Loucy (cell line): ENCODE measurements at regions not wholly inside any gene's neighbourhood (a gene's known extent, or its start where the extent isn't known, plus 50 kb on each side); places are given as distances from the start of the nearest gene placed in this dataset.

ENCODE experiments used
- H2AFZ ChIP-seq: fragments of 200-600 bp; sonication (generic); 2 replicates; pipeline ENCODE4 v1.6.0; 2016; ENCODE audit warnings: antibody characterized with exemption, mild to moderate bottlenecking, low read length, moderate library complexity
- H3F3A ChIP-seq: fragments of 200-600 bp; 2 replicates; pipeline ENCODE4 v1.6.0; 2016; ENCODE audit warnings: antibody characterized with exemption, low read depth, mild to moderate bottlenecking
- H3K27me3 ChIP-seq: fragments of 200-600 bp; sonication (generic); 2 replicates; pipeline ENCODE4 v1.6.1; 2014; ENCODE audit warnings: low read length, mild to moderate bottlenecking; ENCODE audit not compliant: insufficient read depth, poor library complexity, severe bottlenecking
- H3K36me3 ChIP-seq: fragments of 200-600 bp; sonication (generic); 2 replicates; pipeline ENCODE4 v1.6.1; 2016; ENCODE audit warnings: low read length; ENCODE audit not compliant: insufficient read depth
- H3K4me1 ChIP-seq: fragments of 200-600 bp; sonication (generic); 2 replicates; pipeline ENCODE4 v1.5.1; 2014; ENCODE audit warnings: low read length, mild to moderate bottlenecking; ENCODE audit not compliant: insufficient read depth, poor library complexity, severe bottlenecking
- H3K4me2 ChIP-seq: fragments of 200-600 bp; sonication (generic); 2 replicates; pipeline ENCODE4 v1.6.0; 2014; ENCODE audit warnings: antibody characterized with exemption, low read length, low read depth, mild to moderate bottlenecking; ENCODE audit not compliant: poor library complexity, severe bottlenecking
- H3K4me3 ChIP-seq: fragments of 200-600 bp; sonication (generic); 2 replicates; pipeline ENCODE4 v1.5.1; 2014; ENCODE audit warnings: low read length, mild to moderate bottlenecking, mixed read lengths; ENCODE audit not compliant: poor library complexity, severe bottlenecking
- H3K79me2 ChIP-seq: fragments of 200-600 bp; sonication (generic); 2 replicates; pipeline ENCODE4 v1.6.1; 2014; ENCODE audit warnings: low read length; ENCODE audit not compliant: insufficient read depth
- H3K9ac ChIP-seq: fragments of 200-600 bp; sonication (generic); 2 replicates; pipeline ENCODE4 v1.6.0; 2014; ENCODE audit warnings: mild to moderate bottlenecking, low read depth, low read length, moderate library complexity; ENCODE audit not compliant: poor library complexity, severe bottlenecking
- H3K9me2 ChIP-seq: fragments of 200-600 bp; sonication (generic); replicated peaks from 2 replicates; pipeline ENCODE4 v1.6.1; 2016; ENCODE audit warnings: low read depth, low read length, mixed read lengths
- H3K9me3 ChIP-seq: fragments of 200-600 bp; sonication (generic); 2 replicates; pipeline ENCODE4 v1.6.1; 2014; ENCODE audit warnings: mild to moderate bottlenecking, antibody characterized with exemption, low read length, low read depth; ENCODE audit not compliant: insufficient read depth
- H4K20me1 ChIP-seq: fragments of 200-600 bp; sonication (generic); 2 replicates; pipeline ENCODE4 v1.6.0; 2014; ENCODE audit warnings: antibody characterized with exemption, low read length, mild to moderate bottlenecking; ENCODE audit not compliant: insufficient read depth, poor library complexity, severe bottlenecking
- CTCF ChIP-seq: fragments of 200-600 bp; sonication (generic); conservative IDR thresholded peaks from 2 replicates; pipeline ENCODE4 v1.5.1; 2014; ENCODE audit warnings: mild to moderate bottlenecking, antibody characterized with exemption, low read length
- EZH2phosphoT487 ChIP-seq: fragments of 200-600 bp; IDR thresholded peaks from 2 replicates; pipeline ENCODE4 v1.6.1; 2018; ENCODE audit warnings: antibody characterized with exemption, mild to moderate bottlenecking, moderate library complexity, borderline replicate concordance

- Histone ChIP-seq H3K36me3 (no peaks in the 10 kb centered on the region), H3K4me2 (no peak overlapping the region), H3K4me1 (no peaks in the 10 kb centered on the region), H3K4me3 (no peak overlapping the region), H3F3A (no peaks in the 10 kb centered on the region), H3K9me3 (peaks cover 2% of the 10 kb centered on the region; the same call in 1 of the 2 replicates), H3K27me3 (no peaks in the 10 kb centered on the region), H4K20me1 (no peaks in the 10 kb centered on the region), H3K9ac (no peak overlapping the region), H3K79me2 (no peaks in the 10 kb centered on the region), H3K9me2 (no peaks in the 10 kb centered on the region), H2AFZ (no peak overlapping the region)
- TF ChIP-seq EZH2phosphoT487 (no peak), CTCF (no peak)
Measured at GRCh38 chr12:38159092-38159551, 157.5 kb upstream of the ALG10B start.

- H4K20me1 ChIP-seq: no peaks in the 10 kb centered on the region
- H3K36me3 ChIP-seq: no peaks in the 10 kb centered on the region
- H3K9ac ChIP-seq: no peak overlapping the region
- no peak overlapping the region for H3K4me2 ChIP-seq
- no peak overlapping the region for H2AFZ ChIP-seq
- peaks cover 2% of the 10 kb centered on the region; the same call in 1 of the 2 replicates for H3K9me3 ChIP-seq
- H3K4me3 ChIP-seq: no peak overlapping the region
- no peaks in the 10 kb centered on the region for H3F3A ChIP-seq
- H3K79me2 ChIP-seq: no peaks in the 10 kb centered on the region
- H3K4me1 ChIP-seq: no peaks in the 10 kb centered on the region
- H3K27me3 ChIP-seq: no peaks in the 10 kb centered on the region
- TF ChIP-seq CTCF (no peak), EZH2phosphoT487 (no peak)
- no peaks in the 10 kb centered on the region for H3K9me2 ChIP-seq
Measured at GRCh38 chr12:38159591-38160317, 156.8 kb upstream of the ALG10B start.

- no peaks in the 10 kb centered on the region for H4K20me1 ChIP-seq
- H3K4me2 ChIP-seq: no peak overlapping the region
- no peaks in the 10 kb centered on the region for H3K27me3 ChIP-seq
- peaks cover 2% of the 10 kb centered on the region; the same call in 1 of the 2 replicates for H3K9me3 ChIP-seq
- H2AFZ ChIP-seq: no peak overlapping the region
- no peaks in the 10 kb centered on the region for H3K4me1 ChIP-seq
- H3K9me2 ChIP-seq: no peaks in the 10 kb centered on the region
- no peaks in the 10 kb centered on the region for H3F3A ChIP-seq
- no peak overlapping the region for H3K4me3 ChIP-seq
- H3K36me3 ChIP-seq: no peaks in the 10 kb centered on the region
- no peaks in the 10 kb centered on the region for H3K79me2 ChIP-seq
- TF ChIP-seq EZH2phosphoT487 (no peak), CTCF (no peak)
- no peak overlapping the region for H3K9ac ChIP-seq
Measured at GRCh38 chr12:38160318-38161122, 156.1 kb upstream of the ALG10B start.
